Hepatocyte (in vitro differentiated cells): ENCODE measurements at regions not wholly inside any gene's neighbourhood (a gene's known extent, or its start where the extent isn't known, plus 50 kb on each side); places are given as distances from the start of the nearest gene placed in this dataset.

Experiments
- DNase-seq: peaks from one replicate; pipeline ENCODE4 v3.0.0-alpha.2; 2016; ENCODE audit warnings: low spot score
- H2AFZ ChIP-seq: fragments of 200-600 bp; sonication (generic); 2 replicates; pipeline ENCODE4 v1.6.0; 2016; ENCODE audit warnings: antibody characterized with exemption, mild to moderate bottlenecking
- H3K27ac ChIP-seq: fragments of 200-600 bp; sonication (generic); 2 replicates; pipeline ENCODE4 v1.5.1; 2016; ENCODE audit warnings: mild to moderate bottlenecking
- H3K27me3 ChIP-seq: fragments of 200-600 bp; sonication (generic); 2 replicates; pipeline ENCODE4 v1.6.1; 2016
- H3K36me3 ChIP-seq: fragments of 200-600 bp; sonication (generic); replicated peaks from 2 replicates; pipeline ENCODE4 v1.5.1; 2016; ENCODE audit warnings: low read depth; ENCODE audit not compliant: insufficient read depth
- H3K4me1 ChIP-seq: fragments of 200-600 bp; sonication (generic); 2 replicates; pipeline ENCODE4 v1.5.1; 2016; ENCODE audit warnings: mild to moderate bottlenecking, moderate library complexity; ENCODE audit not compliant: insufficient read depth
- H3K4me2 ChIP-seq: fragments of 200-600 bp; sonication (generic); 2 replicates; pipeline ENCODE4 v1.6.0; 2016
- H3K4me3 ChIP-seq: fragments of 200-600 bp; sonication (generic); 2 replicates; pipeline ENCODE4 v1.5.1; 2016; ENCODE audit warnings: mild to moderate bottlenecking
- H3K79me2 ChIP-seq: fragments of 200-600 bp; sonication (generic); 2 replicates; pipeline ENCODE4 v1.6.0; 2017; ENCODE audit warnings: mild to moderate bottlenecking
- H3K9me2 ChIP-seq: fragments of 200-600 bp; sonication (generic); replicated peaks from 2 replicates; pipeline ENCODE4 v1.6.0; 2017; ENCODE audit warnings: mild to moderate bottlenecking; ENCODE audit not compliant: insufficient read depth
- H3K9me3 ChIP-seq: fragments of 200-600 bp; sonication (generic); 2 replicates; pipeline ENCODE4 v1.5.1; 2016; ENCODE audit warnings: low read depth, mild to moderate bottlenecking
- H4K20me1 ChIP-seq: fragments of 200-600 bp; sonication (generic); 2 replicates; pipeline ENCODE4 v1.6.0; 2016; ENCODE audit warnings: mild to moderate bottlenecking; ENCODE audit not compliant: insufficient read depth, poor library complexity, severe bottlenecking
- EZH2 ChIP-seq: fragments of 200-600 bp; sonication (generic); IDR thresholded peaks from 2 replicates; pipeline ENCODE4 v1.6.1; 2016; ENCODE audit warnings: antibody characterized with exemption, mild to moderate bottlenecking, borderline replicate concordance
- EZH2phosphoT487 ChIP-seq: fragments of 200-600 bp; sonication (generic); IDR thresholded peaks from one replicate; pipeline ENCODE4 v1.6.1; 2018; ENCODE audit warnings: antibody characterized with exemption, mild to moderate bottlenecking, low read depth, moderate library complexity; ENCODE audit not compliant: unreplicated experiment, severe bottlenecking
- WGBS: methylation state at CpG from one replicate; pipeline ENCODE4 v1.1.6; 2016; ENCODE audit warnings: low lambda C conversion rate; ENCODE audit errors: missing lambda C conversion rate; 5-methylcytosine and 5-hydroxymethylcytosine counted together
- TF ChIP-seq, protein P1 (sequence below): fragments of 200-600 bp; sonication (generic); IDR thresholded peaks from 2 replicates; pipeline ENCODE4 v1.5.1; 2016; ENCODE audit warnings: antibody characterized with exemption, mild to moderate bottlenecking; ENCODE audit not compliant: poor library complexity

DNA sequence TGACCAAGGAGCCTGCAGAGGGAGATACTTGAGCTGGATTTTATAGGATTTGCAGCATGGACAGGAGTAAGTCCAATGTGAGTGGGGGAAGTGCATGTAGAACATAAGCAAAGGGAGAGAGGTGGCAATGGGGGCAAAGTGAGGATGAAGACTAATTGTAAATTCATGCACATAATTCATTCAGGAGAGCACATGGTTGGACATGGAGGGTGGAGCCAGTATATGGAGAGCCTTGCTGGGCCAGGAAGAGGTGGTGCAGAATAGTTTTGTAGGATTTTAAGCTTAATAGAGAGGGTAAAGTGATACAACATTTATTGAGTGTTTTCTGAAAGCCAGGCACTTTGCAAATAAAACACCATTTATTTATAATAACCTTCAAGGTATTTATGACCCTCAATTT lies 274.3 kb upstream of the C11orf87 start:
- H3K36me3 ChIP-seq: no peaks in the 10 kb centered on the region
- H3K4me2 ChIP-seq: no peak overlapping the region
- no peaks in the 10 kb centered on the region for H3K9me2 ChIP-seq
- TF ChIP-seq, protein P1, sequence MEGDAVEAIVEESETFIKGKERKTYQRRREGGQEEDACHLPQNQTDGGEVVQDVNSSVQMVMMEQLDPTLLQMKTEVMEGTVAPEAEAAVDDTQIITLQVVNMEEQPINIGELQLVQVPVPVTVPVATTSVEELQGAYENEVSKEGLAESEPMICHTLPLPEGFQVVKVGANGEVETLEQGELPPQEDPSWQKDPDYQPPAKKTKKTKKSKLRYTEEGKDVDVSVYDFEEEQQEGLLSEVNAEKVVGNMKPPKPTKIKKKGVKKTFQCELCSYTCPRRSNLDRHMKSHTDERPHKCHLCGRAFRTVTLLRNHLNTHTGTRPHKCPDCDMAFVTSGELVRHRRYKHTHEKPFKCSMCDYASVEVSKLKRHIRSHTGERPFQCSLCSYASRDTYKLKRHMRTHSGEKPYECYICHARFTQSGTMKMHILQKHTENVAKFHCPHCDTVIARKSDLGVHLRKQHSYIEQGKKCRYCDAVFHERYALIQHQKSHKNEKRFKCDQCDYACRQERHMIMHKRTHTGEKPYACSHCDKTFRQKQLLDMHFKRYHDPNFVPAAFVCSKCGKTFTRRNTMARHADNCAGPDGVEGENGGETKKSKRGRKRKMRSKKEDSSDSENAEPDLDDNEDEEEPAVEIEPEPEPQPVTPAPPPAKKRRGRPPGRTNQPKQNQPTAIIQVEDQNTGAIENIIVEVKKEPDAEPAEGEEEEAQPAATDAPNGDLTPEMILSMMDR: no peak
- TF ChIP-seq EZH2phosphoT487 (no peak), EZH2 (no peak)
- no peak overlapping the region for H3K27ac ChIP-seq
- H3K4me1 ChIP-seq: no peaks in the 10 kb centered on the region
- H3K9me3 ChIP-seq: no peaks in the 10 kb centered on the region
- no peak for DNase-seq
- H3K79me2 ChIP-seq: no peaks in the 10 kb centered on the region
- no peaks in the 10 kb centered on the region for H3K27me3 ChIP-seq
- no peak overlapping the region for H3K4me3 ChIP-seq
- H2AFZ ChIP-seq: no peak overlapping the region
- no peaks in the 10 kb centered on the region for H4K20me1 ChIP-seq

DNA sequence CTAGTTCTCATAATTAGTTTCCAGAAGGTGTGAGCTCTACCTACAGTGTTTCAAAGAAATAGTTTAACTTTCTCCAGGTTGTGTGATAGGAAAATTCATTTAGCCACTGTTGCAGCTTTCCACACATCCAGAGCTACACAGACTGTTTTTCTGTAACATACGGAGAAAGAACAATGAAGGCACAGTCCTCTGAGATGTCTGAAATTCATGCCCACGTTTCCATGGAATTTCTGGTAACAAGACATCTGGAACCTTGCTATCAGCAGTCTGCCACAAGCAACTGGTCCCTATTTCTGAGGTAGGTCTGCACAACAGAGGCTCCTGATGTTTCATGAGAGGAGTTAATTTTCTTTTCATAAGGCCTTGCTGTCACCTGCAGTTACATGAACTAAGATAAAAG lies 273.3 kb upstream of the C11orf87 start:
- Histone ChIP-seq H3K27me3 (no peaks in the 10 kb centered on the region), H3K9me2 (no peaks in the 10 kb centered on the region), H3K4me3 (no peak overlapping the region), H4K20me1 (no peaks in the 10 kb centered on the region), H3K9me3 (no peaks in the 10 kb centered on the region), H3K4me1 (no peaks in the 10 kb centered on the region), H3K36me3 (no peaks in the 10 kb centered on the region), H3K27ac (no peak overlapping the region), H2AFZ (no peak overlapping the region), H3K4me2 (no peak overlapping the region), H3K79me2 (no peaks in the 10 kb centered on the region)
- TF ChIP-seq EZH2 (no peak), EZH2phosphoT487 (no peak)
- TF ChIP-seq, protein P1: no peak
- 65% methylated on average over 2 of the region's 2 CpGs for WGBS
- no peak for DNase-seq

DNA sequence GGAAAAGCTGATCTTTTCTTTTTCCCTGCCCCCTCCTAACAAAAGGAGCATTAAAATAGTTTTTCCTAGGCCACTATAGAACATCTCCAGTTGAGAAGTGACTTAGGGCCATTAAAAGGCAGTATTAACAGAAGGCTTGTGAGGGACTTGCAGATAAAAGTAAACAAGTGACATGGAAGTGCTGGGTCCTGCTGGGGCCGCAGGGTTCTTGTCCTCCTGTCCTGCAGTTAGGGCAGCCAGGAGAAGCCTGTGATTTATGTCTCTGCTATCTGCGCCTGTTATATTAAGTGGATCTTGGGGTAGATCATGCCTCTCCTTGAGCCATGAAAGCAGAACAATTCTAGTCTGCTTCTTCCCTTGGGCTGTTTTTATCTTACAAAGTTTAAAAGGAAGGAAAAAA lies 271.4 kb upstream of the C11orf87 start:
- TF ChIP-seq EZH2 (no peak), EZH2phosphoT487 (no peak)
- TF ChIP-seq, protein P1: no peak
- H3K36me3 ChIP-seq: no peaks in the 10 kb centered on the region
- no peaks in the 10 kb centered on the region for H3K27me3 ChIP-seq
- WGBS: 44% methylated on average over 2 of the region's 2 CpGs
- H3K79me2 ChIP-seq: no peaks in the 10 kb centered on the region
- H2AFZ ChIP-seq: no peak overlapping the region
- no peak overlapping the region for H3K4me2 ChIP-seq
- no peak overlapping the region for H3K27ac ChIP-seq
- H4K20me1 ChIP-seq: no peaks in the 10 kb centered on the region
- no peaks in the 10 kb centered on the region for H3K9me2 ChIP-seq
- DNase-seq: no peak
- H3K4me3 ChIP-seq: no peak overlapping the region
- H3K9me3 ChIP-seq: no peaks in the 10 kb centered on the region
- no peaks in the 10 kb centered on the region for H3K4me1 ChIP-seq

DNA sequence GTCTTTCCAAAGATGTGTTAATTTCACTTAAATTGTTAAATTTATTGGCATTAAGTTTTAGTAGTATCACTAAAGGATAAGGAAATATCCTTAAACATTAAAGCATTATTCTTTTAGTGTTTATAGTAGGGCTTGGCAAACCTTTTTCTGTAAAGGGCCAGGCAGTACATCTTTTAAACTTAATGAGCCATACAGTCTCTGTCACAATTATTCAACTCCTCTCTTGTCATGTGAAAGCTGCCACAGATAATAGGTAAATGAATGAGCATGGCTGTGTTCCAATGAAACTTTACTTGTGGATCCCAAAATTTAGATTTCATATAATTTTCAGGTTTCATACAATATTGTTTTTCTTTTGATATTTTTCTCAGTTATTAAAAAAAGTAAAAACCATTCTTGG lies 268.2 kb upstream of the C11orf87 start:
- H4K20me1 ChIP-seq: no peaks in the 10 kb centered on the region
- no peaks in the 10 kb centered on the region for H3K79me2 ChIP-seq
- no peak for DNase-seq
- no peak overlapping the region for H2AFZ ChIP-seq
- H3K36me3 ChIP-seq: no peaks in the 10 kb centered on the region
- H3K4me3 ChIP-seq: no peak overlapping the region
- no peaks in the 10 kb centered on the region for H3K9me3 ChIP-seq
- no peaks in the 10 kb centered on the region for H3K27me3 ChIP-seq
- no peaks in the 10 kb centered on the region for H3K4me1 ChIP-seq
- no peak overlapping the region for H3K4me2 ChIP-seq
- no peak overlapping the region for H3K27ac ChIP-seq
- H3K9me2 ChIP-seq: no peaks in the 10 kb centered on the region
- TF ChIP-seq EZH2 (no peak), EZH2phosphoT487 (no peak)
- TF ChIP-seq, protein P1: no peak
